ENCODE measurements at regions not wholly inside any gene's neighbourhood (a gene's known extent, or its start where the extent isn't known, plus 50 kb on each side); places are given as distances from the start of the nearest gene placed in this dataset.
A peak's percentile ranks its signal among the peaks of the same experiment; 100 is the strongest.

DNA sequence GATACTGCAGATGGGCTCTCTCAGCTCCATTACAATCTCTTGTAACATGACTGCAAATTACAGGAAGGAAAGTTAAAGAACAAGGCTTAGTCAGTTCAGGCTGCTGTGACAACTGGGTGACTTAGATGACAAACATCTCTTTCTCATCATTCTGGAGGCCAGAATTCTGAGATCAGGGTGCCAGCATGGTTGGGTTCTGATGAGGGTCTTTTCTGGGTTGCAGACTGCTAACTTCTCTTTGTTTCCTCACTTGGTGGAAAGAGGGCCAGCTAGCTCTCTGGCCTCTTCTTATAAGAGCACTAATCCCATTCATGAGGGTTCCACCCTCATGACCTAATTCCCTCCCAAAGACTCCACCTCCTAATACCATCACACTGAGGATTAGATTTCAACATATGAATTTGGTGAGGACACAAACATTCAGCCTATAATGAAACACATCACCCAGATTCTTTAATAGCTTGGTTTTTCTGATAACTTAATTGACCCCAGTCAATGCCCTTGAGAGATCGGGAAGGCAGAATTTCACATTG, 73.6 kb upstream of the MAMDC2 start:
- TF ChIP-seq, protein P1, sequence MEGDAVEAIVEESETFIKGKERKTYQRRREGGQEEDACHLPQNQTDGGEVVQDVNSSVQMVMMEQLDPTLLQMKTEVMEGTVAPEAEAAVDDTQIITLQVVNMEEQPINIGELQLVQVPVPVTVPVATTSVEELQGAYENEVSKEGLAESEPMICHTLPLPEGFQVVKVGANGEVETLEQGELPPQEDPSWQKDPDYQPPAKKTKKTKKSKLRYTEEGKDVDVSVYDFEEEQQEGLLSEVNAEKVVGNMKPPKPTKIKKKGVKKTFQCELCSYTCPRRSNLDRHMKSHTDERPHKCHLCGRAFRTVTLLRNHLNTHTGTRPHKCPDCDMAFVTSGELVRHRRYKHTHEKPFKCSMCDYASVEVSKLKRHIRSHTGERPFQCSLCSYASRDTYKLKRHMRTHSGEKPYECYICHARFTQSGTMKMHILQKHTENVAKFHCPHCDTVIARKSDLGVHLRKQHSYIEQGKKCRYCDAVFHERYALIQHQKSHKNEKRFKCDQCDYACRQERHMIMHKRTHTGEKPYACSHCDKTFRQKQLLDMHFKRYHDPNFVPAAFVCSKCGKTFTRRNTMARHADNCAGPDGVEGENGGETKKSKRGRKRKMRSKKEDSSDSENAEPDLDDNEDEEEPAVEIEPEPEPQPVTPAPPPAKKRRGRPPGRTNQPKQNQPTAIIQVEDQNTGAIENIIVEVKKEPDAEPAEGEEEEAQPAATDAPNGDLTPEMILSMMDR (IDR thresholded peaks at IDR 0.05; ENCODE audit: insufficient read depth, missing control alignments) = no peak

DNA sequence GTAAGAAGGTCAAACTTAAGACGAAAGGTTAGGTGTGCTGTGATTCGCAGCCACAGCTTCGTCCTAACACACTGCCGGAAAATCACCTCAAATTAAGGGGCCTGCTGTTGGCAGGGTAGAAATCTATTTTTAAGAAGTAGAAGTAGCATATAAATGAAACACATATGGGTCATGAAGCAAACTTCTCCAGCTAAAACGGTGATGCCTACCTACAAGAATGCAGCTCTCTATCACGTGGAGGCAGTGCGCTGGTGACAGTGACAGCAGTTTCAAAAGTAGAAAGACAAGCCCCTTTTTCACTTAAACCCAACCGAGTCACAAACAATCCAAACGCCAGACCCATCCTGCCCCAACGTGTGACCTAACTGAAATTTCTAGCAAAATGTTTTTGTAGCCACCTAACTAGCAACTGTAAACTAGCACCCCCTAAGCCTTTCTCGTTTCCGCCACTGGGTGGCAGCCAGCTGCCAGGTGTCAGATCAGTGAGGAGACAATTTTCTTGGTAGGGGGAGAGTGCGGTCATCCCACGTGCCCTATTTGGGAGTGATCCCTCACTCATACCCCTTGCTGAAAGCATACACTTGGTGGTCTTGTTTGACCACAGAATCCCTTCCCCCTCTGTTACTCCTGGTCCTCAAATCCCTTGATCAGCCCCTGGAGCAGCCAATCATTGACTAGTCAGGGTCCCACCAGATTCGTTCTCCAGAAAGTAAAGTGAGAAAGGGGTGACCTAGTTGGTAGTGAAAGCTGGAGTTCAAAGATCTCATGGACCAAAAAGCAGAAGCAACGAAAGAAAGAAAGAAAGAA, 71.8 kb upstream of the MAMDC2 start:
- FAIRE-seq (no peak), DNase-seq (ENCODE audit: insufficient read length, low spot score) (peak; percentile 39)
- TF ChIP-seq, protein P1 (IDR thresholded peaks at IDR 0.05; ENCODE audit: insufficient read depth, missing control alignments) = peak; percentile 94

More for the DNA sequence above, 73.6 kb upstream of the MAMDC2 start:
- no peak for FAIRE-seq
- DNase-seq (ENCODE audit: insufficient read length, low spot score) = no peak

DNA sequence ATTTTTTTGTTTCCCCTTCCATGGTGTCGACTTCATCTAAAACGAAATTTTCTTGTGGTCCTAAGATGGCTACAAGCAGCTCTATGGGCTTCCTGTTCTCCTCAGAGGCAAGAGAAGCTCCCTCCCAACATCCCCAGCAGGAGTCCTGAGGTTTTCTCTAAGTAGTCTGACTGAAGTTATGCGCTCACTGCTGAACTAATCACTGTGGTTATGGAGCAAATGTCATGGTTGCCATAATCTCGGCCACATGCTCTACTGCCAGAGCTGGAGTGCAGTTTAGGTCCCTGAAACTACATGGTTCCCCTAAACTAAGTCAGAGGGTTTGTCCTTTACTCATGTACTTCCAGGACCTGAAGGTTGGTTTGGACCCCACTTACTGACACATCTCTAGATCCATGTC, 68.0 kb upstream of the MAMDC2 start:
- DNase-seq (ENCODE audit: insufficient read length, low spot score) = no peak
- TF ChIP-seq, protein P1 (IDR thresholded peaks at IDR 0.05; ENCODE audit: insufficient read depth, missing control alignments) = no peak
- no peak for FAIRE-seq

DNA sequence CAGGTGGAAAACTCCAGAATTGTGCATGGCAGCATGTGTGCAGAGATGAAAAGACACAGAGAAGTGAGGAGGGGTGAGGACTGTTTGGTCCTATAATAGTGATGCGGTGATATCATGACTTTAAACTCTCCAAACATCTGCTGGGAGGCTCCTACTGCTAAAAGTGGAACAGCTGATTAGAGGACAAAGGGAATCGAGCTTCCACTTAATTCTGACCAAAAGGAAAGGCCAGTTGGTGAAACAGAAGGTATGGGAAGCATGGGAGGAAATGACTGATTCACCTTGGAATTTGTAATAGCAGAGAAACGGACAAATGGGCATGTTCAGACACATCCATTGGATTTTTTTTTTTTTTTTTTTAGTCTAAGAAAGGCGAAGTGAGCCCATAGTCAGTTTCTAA, 67.5 kb upstream of the MAMDC2 start:
- no peak for FAIRE-seq
- TF ChIP-seq, protein P1 (IDR thresholded peaks at IDR 0.05; ENCODE audit: insufficient read depth, missing control alignments) = no peak
- DNase-seq (ENCODE audit: insufficient read length, low spot score) = no peak

GRCh38 chr9:69980041-69980440, 63.6 kb upstream of the MAMDC2 start:
- TF ChIP-seq, protein P1 (IDR thresholded peaks at IDR 0.05; ENCODE audit: insufficient read depth, missing control alignments) = no peak
- DNase-seq (ENCODE audit: insufficient read length, low spot score) (no peak), FAIRE-seq (no peak)

GRCh38 chr9:69980591-69980990, 63.1 kb upstream of the MAMDC2 start:
- DNase-seq (ENCODE audit: insufficient read length, low spot score) (no peak), FAIRE-seq (no peak)
- TF ChIP-seq, protein P1 (IDR thresholded peaks at IDR 0.05; ENCODE audit: insufficient read depth, missing control alignments) = no peak

All from D721Med (cell line).